GM12878 (cell line): ENCODE measurements at regions not wholly inside any gene's neighbourhood (a gene's known extent, or its start where the extent isn't known, plus 50 kb on each side); places are given as distances from the start of the nearest gene placed in this dataset.

ENCODE experiments used
- ATAC-seq: fragments of 200-7000 bp; cut with Tn5 transposase; 3 replicates; pipeline ENCODE4 v1.9.1; 2020; ENCODE audit warnings: mild to moderate bottlenecking, moderate library complexity
- BruUV-seq: library from RNA; stranded (reverse); fragments of 400-500 nt; replicated peaks from 2 replicates; lab custom pipeline; 2021; lab: Mats Ljungman, UMichigan
- CTCF ChIA-PET: fragments of 300-600 bp; sonication (Branson Sonifier 250); formaldehyde crosslinking; extraction: SDS; loops from one replicate; lab custom pipeline; 2021; ENCODE audit warnings: inconsistent platforms; lab: Yijun Ruan, JAX
- POLR2A ChIA-PET: fragments of 350-600 bp; formaldehyde crosslinking; extraction: SDS; loops from one replicate; lab custom pipeline; 2021; ENCODE audit warnings: inconsistent platforms; lab: Charles Lee
- RAD21 ChIA-PET: fragments of 300-600 bp; sonication (Branson Sonifier 250); formaldehyde crosslinking; loops from one replicate; lab custom pipeline; 2023; ENCODE audit warnings: antibody characterized with exemption; ENCODE audit not compliant: unreplicated experiment; lab: Charles Lee
- SMC1A ChIA-PET: fragments of 300-600 bp; sonication (Branson Sonifier 250); formaldehyde crosslinking; loops from one replicate; lab custom pipeline; 2023; ENCODE audit not compliant: unreplicated experiment, uncharacterized antibody; lab: Charles Lee
- DNase-seq: peaks from one replicate; pipeline ENCODE4 v3.0.0-alpha.2; 2011; ENCODE audit warnings: low read depth, low spot score
- FAIRE-seq: peaks from 3 replicates; lab custom pipeline; 2011; peaks lifted over from hg19 to GRCh38; lab: Jason Lieb, UNC
- H2AFZ ChIP-seq: 2 replicates; pipeline ENCODE4 v1.6.0; 2011; ENCODE audit warnings: low read depth, low read length, control low read depth; ENCODE audit not compliant: control insufficient read depth
- H3K27ac ChIP-seq: 2 replicates; pipeline ENCODE4 v1.5.1; 2011; ENCODE audit warnings: control low read depth; ENCODE audit not compliant: control insufficient read depth, insufficient read depth
- H3K27me3 ChIP-seq, 2 experiments: replicated peaks in 1 of 2; 2 replicates each; pipeline versions ENCODE4 v1.6.0 to v1.6.1; 2011; ENCODE audit warnings: low read length in 1 of 2; ENCODE audit not compliant: control insufficient read depth in 2 of 2, insufficient read depth in 2 of 2
- H3K36me3 ChIP-seq, 2 experiments: 2 replicates each; pipeline ENCODE4 v1.5.1; 2011; ENCODE audit warnings: low read length in 1 of 2; ENCODE audit not compliant: control insufficient read depth in 2 of 2, insufficient read depth in 2 of 2
- H3K4me1 ChIP-seq: 2 replicates; pipeline ENCODE4 v1.6.1; 2011; ENCODE audit warnings: mild to moderate bottlenecking, low read length, moderate library complexity, mixed read lengths; ENCODE audit not compliant: control insufficient read depth, insufficient read depth
- H3K4me2 ChIP-seq: 2 replicates; pipeline ENCODE4 v1.6.0; 2011; ENCODE audit warnings: control low read depth; ENCODE audit not compliant: control insufficient read depth, insufficient read depth
- H3K4me3 ChIP-seq: fragments of 200-600 bp; sonication (generic); 2 replicates; pipeline ENCODE4 v1.5.1; 2016
- H3K79me2 ChIP-seq: 2 replicates; pipeline ENCODE4 v1.6.0; 2011; ENCODE audit warnings: low read length; ENCODE audit not compliant: control insufficient read depth, insufficient read depth
- H3K9ac ChIP-seq: 2 replicates; pipeline ENCODE4 v1.8.0; 2011; ENCODE audit warnings: low read length, control low read depth, mixed read lengths; ENCODE audit not compliant: control insufficient read depth, insufficient read depth
- H3K9me3 ChIP-seq: replicated peaks from 3 replicates; pipeline ENCODE4 v1.5.1; 2011; ENCODE audit warnings: mild to moderate bottlenecking, low read length; ENCODE audit not compliant: control insufficient read depth, insufficient read depth
- H4K20me1 ChIP-seq: 2 replicates; pipeline ENCODE4 v1.6.0; 2011; ENCODE audit not compliant: control insufficient read depth, insufficient read depth
- CREB1 ChIP-seq: IDR thresholded peaks from 2 replicates; pipeline ENCODE4 v1.6.1; 2012; ENCODE audit warnings: low read depth, mild to moderate bottlenecking, inconsistent platforms
- CREM ChIP-seq: IDR thresholded peaks from 2 replicates; pipeline ENCODE4 v1.6.1; 2014; ENCODE audit warnings: antibody characterized with exemption, low read depth
- ESRRA ChIP-seq: IDR thresholded peaks from 2 replicates; pipeline ENCODE4 v1.6.1; 2012; ENCODE audit warnings: mild to moderate bottlenecking, low read length, improper control_type of control experiment
- GABPA ChIP-seq: IDR thresholded peaks from 2 replicates; pipeline ENCODE4 v1.6.1; 2014; ENCODE audit warnings: antibody characterized with exemption, low read depth, mild to moderate bottlenecking, inconsistent platforms
- IKZF1 ChIP-seq: fragments of 450-650 bp; conservative IDR thresholded peaks from 2 replicates; pipeline ENCODE4 v1.6.1; 2017; ENCODE audit warnings: antibody characterized with exemption, mild to moderate bottlenecking
- IRF4 ChIP-seq: IDR thresholded peaks from 2 replicates; pipeline ENCODE4 v1.6.1; 2011; ENCODE audit warnings: low read depth, low read length
- KAT2A ChIP-seq: conservative IDR thresholded peaks from 2 replicates; pipeline ENCODE4 v1.6.1; 2011; ENCODE audit warnings: low read depth, low read length; ENCODE audit not compliant: control insufficient read depth
- RUNX3 ChIP-seq: IDR thresholded peaks from 2 replicates; pipeline ENCODE4 v1.6.1; 2012; ENCODE audit warnings: low read length, inconsistent platforms
- SMC3 ChIP-seq: IDR thresholded peaks from 2 replicates; pipeline ENCODE4 v1.6.1; 2011; ENCODE audit warnings: low read length, improper control_type of control experiment, borderline replicate concordance
- SUZ12 ChIP-seq: fragments of 200-600 bp; sonication (generic); IDR thresholded peaks from one replicate; pipeline ENCODE4 v1.6.1; 2018; ENCODE audit warnings: antibody characterized with exemption, mild to moderate bottlenecking; ENCODE audit not compliant: unreplicated experiment
- ZSCAN29 ChIP-seq: fragments of 450-650 bp; IDR thresholded peaks from 2 replicates; pipeline ENCODE4 v1.6.1; 2017; ENCODE audit warnings: mild to moderate bottlenecking, moderate library complexity
- WGBS: methylation state at CpG from one replicate; pipeline ENCODE4 v1.1.6; 2016; ENCODE audit warnings: low lambda C conversion rate; ENCODE audit not compliant: insufficient replicate concordance, insufficient coverage; ENCODE audit errors: missing lambda C conversion rate; 5-methylcytosine and 5-hydroxymethylcytosine counted together
- in situ Hi-C: fragments of 300-500 bp; cut with MboI; formaldehyde crosslinking; loops from 9 replicates; pipeline ENCODE4 v1.14.3; 2018; ENCODE audit warnings: mixed read lengths
- intact Hi-C: fragments of 100-400 bp; cut with micrococcal nuclease; formaldehyde crosslinking; loops from one replicate; pipeline ENCODE4 v1.14.2; 2022; ENCODE audit not compliant: unreplicated experiment
- TF ChIP-seq, protein P1 (sequence below): fragments of 450-650 bp; formaldehyde crosslinking; IDR thresholded peaks from 2 replicates; pipeline ENCODE4 v1.5.0; 2022; ENCODE audit warnings: mild to moderate bottlenecking, missing genetic modification characterization
- TF ChIP-seq, protein P2 (sequence below): fragments of 450-650 bp; IDR thresholded peaks from 2 replicates; pipeline ENCODE4 v1.6.1; 2014; ENCODE audit warnings: mild to moderate bottlenecking

DNA sequence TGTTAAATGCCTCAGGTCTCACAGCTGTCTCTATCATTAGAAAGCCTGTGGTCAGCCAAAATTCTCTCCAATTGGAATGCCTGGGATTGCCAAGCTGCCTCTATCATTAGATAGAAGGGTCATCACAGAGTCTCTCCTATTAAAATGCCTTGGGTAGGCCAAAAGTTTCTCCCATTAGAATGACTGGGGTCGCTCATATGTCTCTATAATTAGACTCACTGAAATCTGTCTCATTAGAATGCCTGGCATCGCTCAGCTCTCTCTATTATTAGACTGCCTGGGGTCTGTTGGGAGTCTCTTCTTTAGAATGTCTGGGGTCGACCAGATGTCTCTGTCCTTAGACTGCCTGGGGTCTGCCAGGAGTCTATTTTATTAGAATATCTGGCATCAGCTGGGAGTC, 2265.1 kb downstream of the TP53TG3F start:
- RAD21 ChIA-PET, result no interaction called here
- SMC1A ChIA-PET, result no interaction called here
- TF ChIP-seq RUNX3 (no peak), SUZ12 (no peak), IRF4 (no peak), ZSCAN29 (no peak), CREM (no peak), ESRRA (no peak), SMC3 (no peak), IKZF1 (no peak), GABPA (no peak), CREB1 (no peak), KAT2A (no peak)
- TF ChIP-seq, protein P1, sequence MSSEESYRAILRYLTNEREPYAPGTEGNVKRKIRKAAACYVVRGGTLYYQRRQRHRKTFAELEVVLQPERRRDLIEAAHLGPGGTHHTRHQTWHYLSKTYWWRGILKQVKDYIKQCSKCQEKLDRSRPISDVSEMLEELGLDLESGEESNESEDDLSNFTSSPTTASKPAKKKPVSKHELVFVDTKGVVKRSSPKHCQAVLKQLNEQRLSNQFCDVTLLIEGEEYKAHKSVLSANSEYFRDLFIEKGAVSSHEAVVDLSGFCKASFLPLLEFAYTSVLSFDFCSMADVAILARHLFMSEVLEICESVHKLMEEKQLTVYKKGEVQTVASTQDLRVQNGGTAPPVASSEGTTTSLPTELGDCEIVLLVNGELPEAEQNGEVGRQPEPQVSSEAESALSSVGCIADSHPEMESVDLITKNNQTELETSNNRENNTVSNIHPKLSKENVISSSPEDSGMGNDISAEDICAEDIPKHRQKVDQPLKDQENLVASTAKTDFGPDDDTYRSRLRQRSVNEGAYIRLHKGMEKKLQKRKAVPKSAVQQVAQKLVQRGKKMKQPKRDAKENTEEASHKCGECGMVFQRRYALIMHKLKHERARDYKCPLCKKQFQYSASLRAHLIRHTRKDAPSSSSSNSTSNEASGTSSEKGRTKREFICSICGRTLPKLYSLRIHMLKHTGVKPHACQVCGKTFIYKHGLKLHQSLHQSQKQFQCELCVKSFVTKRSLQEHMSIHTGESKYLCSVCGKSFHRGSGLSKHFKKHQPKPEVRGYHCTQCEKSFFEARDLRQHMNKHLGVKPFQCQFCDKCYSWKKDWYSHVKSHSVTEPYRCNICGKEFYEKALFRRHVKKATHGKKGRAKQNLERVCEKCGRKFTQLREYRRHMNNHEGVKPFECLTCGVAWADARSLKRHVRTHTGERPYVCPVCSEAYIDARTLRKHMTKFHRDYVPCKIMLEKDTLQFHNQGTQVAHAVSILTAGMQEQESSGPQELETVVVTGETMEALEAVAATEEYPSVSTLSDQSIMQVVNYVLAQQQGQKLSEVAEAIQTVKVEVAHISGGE (CRISPR knock-in tag), result no peak
- TF ChIP-seq, protein P2, sequence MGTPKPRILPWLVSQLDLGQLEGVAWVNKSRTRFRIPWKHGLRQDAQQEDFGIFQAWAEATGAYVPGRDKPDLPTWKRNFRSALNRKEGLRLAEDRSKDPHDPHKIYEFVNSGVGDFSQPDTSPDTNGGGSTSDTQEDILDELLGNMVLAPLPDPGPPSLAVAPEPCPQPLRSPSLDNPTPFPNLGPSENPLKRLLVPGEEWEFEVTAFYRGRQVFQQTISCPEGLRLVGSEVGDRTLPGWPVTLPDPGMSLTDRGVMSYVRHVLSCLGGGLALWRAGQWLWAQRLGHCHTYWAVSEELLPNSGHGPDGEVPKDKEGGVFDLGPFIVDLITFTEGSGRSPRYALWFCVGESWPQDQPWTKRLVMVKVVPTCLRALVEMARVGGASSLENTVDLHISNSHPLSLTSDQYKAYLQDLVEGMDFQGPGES, result no peak
- BruUV-seq, result no TSS peak
- POLR2A ChIA-PET, result no interaction called here
- no peaks in the 10 kb centered on the region for H3K9me3 ChIP-seq
- no peaks in the 10 kb centered on the region for H3K79me2 ChIP-seq
- intact Hi-C loops, result no loop called here
- DNase-seq, result no peak
- no peak for ATAC-seq
- no peak overlapping the region for H3K9ac ChIP-seq
- H4K20me1 ChIP-seq, result no peaks in the 10 kb centered on the region
- in situ Hi-C loops, result loop anchor here (25.0 kb wide), 2 partner anchors 137 to 413 kb away; no protein-coding TSS in a partner anchor
- no peaks in the 10 kb centered on the region for H3K27me3 ChIP-seq
- H3K36me3 ChIP-seq, result no peaks in the 10 kb centered on the region
- FAIRE-seq, result no peak
- H3K27ac ChIP-seq, result no peak overlapping the region
- WGBS, result 0% methylated on average over 3 of the region's 3 CpGs
- no peaks in the 10 kb centered on the region for H3K4me1 ChIP-seq
- H3K4me2 ChIP-seq, result no peak overlapping the region
- CTCF ChIA-PET, result no interaction called here
- H3K4me3 ChIP-seq, result no peak overlapping the region
- no peak overlapping the region for H2AFZ ChIP-seq
